ENCODE measurements at regions not wholly inside any gene's neighbourhood (a gene's known extent, or its start where the extent isn't known, plus 50 kb on each side); places are given as distances from the start of the nearest gene placed in this dataset.

DNA sequence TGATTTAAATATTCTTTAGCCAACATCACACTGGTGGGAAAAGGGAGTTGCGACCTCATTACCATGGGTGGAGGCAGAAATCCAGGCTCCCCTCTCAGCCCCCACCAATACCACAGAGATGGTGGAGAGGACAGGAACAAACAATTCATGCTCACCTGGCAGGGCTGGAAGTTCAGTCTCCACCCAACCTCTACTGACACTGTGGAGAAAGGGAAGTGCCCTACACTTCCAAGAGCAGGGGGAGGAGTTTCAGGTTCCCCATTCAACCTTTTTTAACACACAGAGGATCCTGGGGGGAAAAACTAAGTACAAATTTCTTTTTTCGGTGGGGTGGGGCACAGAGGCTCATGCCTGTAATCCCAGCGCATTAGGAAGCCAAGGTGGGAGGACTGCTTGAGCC is 210.1 kb upstream of the KCTD7 start:
- Mint-ChIP-seq H3K27me3 (no peaks in the 10 kb centered on the region), H3K9me3 (ENCODE audit: insufficient read depth) (no peaks in the 10 kb centered on the region), H3K27ac (no peak overlapping the region), H3K4me1 (peaks cover 12% of the 10 kb centered on the region), H3K4me3 (no peak overlapping the region)
- ChIA-PET POLR2A (no interaction called here), CTCF (no interaction called here)
- WGBS (ENCODE audit: insufficient coverage) = 100% methylated on average over 1 of the region's 3 CpGs
- no peak overlapping the region for H2AFZ ChIP-seq (ENCODE audit: insufficient read depth, low read depth, low read length, poor library complexity, severe bottlenecking)
- H3K4me1 ChIP-seq (ENCODE audit: control insufficient read depth in 2 of 2, insufficient read depth in 2 of 2, low read length in 2 of 2) = peaks cover 8 to 10% of the 10 kb centered on the region in 2 donors
- no peak overlapping the region for H3K4me3 ChIP-seq (ENCODE audit: control extremely low read depth in 1 of 5, extremely low read depth in 1 of 5, insufficient read depth in 1 of 5, low read depth in 2 of 5, low read length in 4 of 5)
- no peaks in the 10 kb centered on the region for H3K79me2 ChIP-seq (ENCODE audit: control insufficient read depth, insufficient read depth, low read length)
- H3K9ac ChIP-seq (ENCODE audit: low read length) = no peak overlapping the region
- no peaks in the 10 kb centered on the region for H3K36me3 ChIP-seq (replicated peaks in 1 of 2; ENCODE audit: control extremely low read depth in 1 of 2, control insufficient read depth in 1 of 2, extremely low read depth in 1 of 2, insufficient read depth in 2 of 2, low read length in 1 of 2)
- no peaks in the 10 kb centered on the region for H4K20me1 ChIP-seq (ENCODE audit: control insufficient read depth, insufficient read depth, low read length, poor library complexity, severe bottlenecking)
- H3K4me2 ChIP-seq (replicated peaks; ENCODE audit: low read depth, low read length, poor library complexity, severe bottlenecking) = no peak overlapping the region
- no peaks in the 10 kb centered on the region for H3K27me3 ChIP-seq (replicated peaks in 1 of 4; ENCODE audit: control extremely low read depth in 1 of 4, control insufficient read depth in 3 of 4, insufficient read depth in 4 of 4, low read length in 3 of 4)
- no peak for DNase-seq
- ATAC-seq (ENCODE audit: low read depth) = no peak
- intact Hi-C loops (cut with micrococcal nuclease) = loop anchor here (10.0 kb wide), 1 partner anchor 344 kb away; the partner anchor contains the start of gene ASL
- H3K9me3 ChIP-seq (ENCODE audit: control extremely low read depth in 1 of 3, control insufficient read depth in 2 of 3, insufficient read depth in 1 of 3, low read length in 2 of 3) = no peaks in the 10 kb centered on the region
- no peak for TF ChIP-seq EZH2 (IDR thresholded peaks at IDR 0.05; ENCODE audit: borderline replicate concordance, insufficient read depth, low read depth, low read length, poor library complexity, severe bottlenecking)
- no peak for TF ChIP-seq CTCF (IDR thresholded peaks at IDR 0.05)
- H3K27ac ChIP-seq (ENCODE audit: low read length in 2 of 2) = no peak overlapping the region

DNA sequence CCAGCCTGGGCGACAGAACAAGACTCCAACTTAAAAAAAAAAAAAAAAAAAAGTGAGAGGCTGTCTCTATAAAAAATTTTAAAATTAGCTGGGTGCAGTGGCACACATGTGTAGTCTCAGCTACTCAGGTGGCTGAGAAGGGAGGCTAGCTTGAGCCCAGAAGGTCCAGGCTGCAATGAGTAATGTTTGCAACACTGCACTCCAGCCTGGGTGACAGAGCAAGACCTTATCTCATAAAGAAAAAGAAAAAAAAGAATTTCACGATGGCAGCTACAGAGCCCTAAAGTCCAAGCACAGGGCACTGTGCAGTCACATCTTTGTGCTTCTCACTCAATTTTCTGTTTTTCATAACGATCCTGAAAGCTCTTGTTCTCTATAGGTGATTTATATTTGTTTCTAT is 209.5 kb upstream of the KCTD7 start:
- intact Hi-C loops (cut with micrococcal nuclease) = loop anchor here (10.0 kb wide), 1 partner anchor 344 kb away; the partner anchor contains the start of gene ASL
- Mint-ChIP-seq H3K27me3 (no peaks in the 10 kb centered on the region), H3K9me3 (ENCODE audit: insufficient read depth) (no peaks in the 10 kb centered on the region), H3K27ac (no peak overlapping the region), H3K4me1 (peaks cover 6% of the 10 kb centered on the region), H3K4me3 (no peak overlapping the region)
- ATAC-seq (ENCODE audit: low read depth) (no peak), DNase-seq (no peak)
- Histone ChIP-seq H4K20me1 (ENCODE audit: control insufficient read depth, insufficient read depth, low read length, poor library complexity, severe bottlenecking) (no peaks in the 10 kb centered on the region), H3K27ac (ENCODE audit: low read length in 2 of 2) (no peak overlapping the region), H3K36me3 (replicated peaks in 1 of 2; ENCODE audit: control extremely low read depth in 1 of 2, control insufficient read depth in 1 of 2, extremely low read depth in 1 of 2, insufficient read depth in 2 of 2, low read length in 1 of 2) (no peaks in the 10 kb centered on the region), H3K4me2 (replicated peaks; ENCODE audit: low read depth, low read length, poor library complexity, severe bottlenecking) (no peak overlapping the region), H3K27me3 (replicated peaks in 1 of 4; ENCODE audit: control extremely low read depth in 1 of 4, control insufficient read depth in 3 of 4, insufficient read depth in 4 of 4, low read length in 3 of 4) (no peaks in the 10 kb centered on the region), H3K9me3 (ENCODE audit: control extremely low read depth in 1 of 3, control insufficient read depth in 2 of 3, insufficient read depth in 1 of 3, low read length in 2 of 3) (no peaks in the 10 kb centered on the region), H3K4me3 (ENCODE audit: control extremely low read depth in 1 of 5, extremely low read depth in 1 of 5, insufficient read depth in 1 of 5, low read depth in 2 of 5, low read length in 4 of 5) (no peak overlapping the region), H2AFZ (ENCODE audit: insufficient read depth, low read depth, low read length, poor library complexity, severe bottlenecking) (no peak overlapping the region), H3K79me2 (ENCODE audit: control insufficient read depth, insufficient read depth, low read length) (no peaks in the 10 kb centered on the region), H3K4me1 (ENCODE audit: control insufficient read depth in 2 of 2, insufficient read depth in 2 of 2, low read length in 2 of 2) (peaks cover 2 to 4% of the 10 kb centered on the region in 2 donors), H3K9ac (ENCODE audit: low read length) (no peak overlapping the region)
- ChIA-PET POLR2A (no interaction called here), CTCF (no interaction called here)
- WGBS (ENCODE audit: insufficient coverage) = 100% methylated on average over 1 of the region's 3 CpGs
- TF ChIP-seq EZH2 (IDR thresholded peaks at IDR 0.05; ENCODE audit: borderline replicate concordance, insufficient read depth, low read depth, low read length, poor library complexity, severe bottlenecking) = no peak
- no peak for TF ChIP-seq CTCF (IDR thresholded peaks at IDR 0.05)

All from B cell (primary cell).